Activated T-helper 2 cell treated with anti-CD3 and anti-CD28 coated beads, Interferon-gamma antibody, Interleukin-2, Interleukin-4, amounts not matched to agents 10 μg/mL and 5 μg/mL and 100 μg/mL, durations not matched to agents 14 hours and 24 hours and 36 hours (primary cell): ENCODE measurements at regions not wholly inside any gene's neighbourhood (a gene's known extent, or its start where the extent isn't known, plus 50 kb on each side); places are given as distances from the start of the nearest gene placed in this dataset.

Source experiments
- DNase-seq: peaks from one replicate; pipeline ENCODE4 v3.0.0; 2021; ENCODE audit warnings: low spot score
- H3K27ac Mint-ChIP-seq: one replicate; pipeline ENCODE4 v1.8.0; 2021; ENCODE audit warnings: mixed read lengths
- H3K27me3 Mint-ChIP-seq: one replicate; pipeline ENCODE4 v1.8.0; 2021; ENCODE audit warnings: low read depth, mixed read lengths
- H3K36me3 Mint-ChIP-seq: one replicate; pipeline ENCODE4 v1.8.0; 2021; ENCODE audit warnings: low read depth, mixed read lengths
- H3K4me1 Mint-ChIP-seq: one replicate; pipeline ENCODE4 v1.8.0; 2021; ENCODE audit warnings: low read depth, mixed read lengths
- H3K4me3 Mint-ChIP-seq: one replicate; pipeline ENCODE4 v1.8.0; 2021; ENCODE audit warnings: low read depth, mild to moderate bottlenecking, moderate library complexity, mixed read lengths
- H3K9me3 Mint-ChIP-seq: one replicate; pipeline ENCODE4 v1.8.0; 2021; ENCODE audit warnings: mixed read lengths
- intact Hi-C: fragments of 100-400 bp; cut with micrococcal nuclease; formaldehyde crosslinking; loops from one replicate; pipeline ENCODE4 v1.15.1; 2023

- no peaks in the 10 kb centered on the region for H3K9me3 Mint-ChIP-seq
- H3K27me3 Mint-ChIP-seq: no peaks in the 10 kb centered on the region
- no peak overlapping the region for H3K27ac Mint-ChIP-seq
- H3K36me3 Mint-ChIP-seq: no peaks in the 10 kb centered on the region
- H3K4me1 Mint-ChIP-seq: no peaks in the 10 kb centered on the region
- no peak overlapping the region for H3K4me3 Mint-ChIP-seq
- intact Hi-C loops: no loop called here
- no peak for DNase-seq
Observed at GRCh38 chr10:44066527-44067255, 318.2 kb downstream of the CXCL12 start.

DNA sequence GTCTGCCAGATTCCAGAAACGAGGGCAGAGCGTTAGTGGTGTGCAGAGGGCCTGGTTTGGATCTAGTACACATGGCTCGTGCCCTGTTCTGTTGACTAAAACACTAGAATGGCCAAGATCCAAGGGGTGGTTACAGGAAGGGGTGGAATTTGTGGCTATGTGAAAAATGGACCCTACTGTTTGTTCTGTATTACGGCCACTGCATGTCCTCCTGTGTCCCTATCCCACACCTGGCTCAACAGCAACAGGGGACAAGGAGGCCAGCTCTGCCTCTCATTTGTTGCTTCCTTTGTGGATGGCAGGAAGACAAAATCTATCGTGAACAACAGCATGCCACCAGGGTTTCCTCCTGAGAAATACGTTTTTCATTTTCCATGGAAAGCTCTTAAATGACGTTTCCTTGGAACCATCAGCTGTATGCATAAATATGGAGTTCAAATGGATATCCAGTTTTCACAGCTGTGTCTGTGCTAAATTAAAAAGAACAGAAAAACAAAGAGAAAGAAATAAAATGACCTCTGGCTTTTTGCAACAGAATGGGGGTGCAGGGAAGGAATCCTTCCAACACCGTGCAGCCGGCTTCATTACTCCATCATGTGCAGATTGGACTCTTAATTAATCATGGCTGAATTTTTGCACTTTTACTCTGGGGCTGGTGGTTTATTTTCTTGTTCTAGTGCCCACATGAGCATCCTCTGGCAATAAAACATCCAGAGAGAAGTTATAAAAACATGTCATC is 318.9 kb downstream of the CXCL12 start:
- DNase-seq: no peak
- Mint-ChIP-seq H3K27ac (no peak overlapping the region), H3K4me1 (no peaks in the 10 kb centered on the region), H3K36me3 (no peaks in the 10 kb centered on the region), H3K9me3 (no peaks in the 10 kb centered on the region), H3K27me3 (no peaks in the 10 kb centered on the region), H3K4me3 (no peak overlapping the region)
- intact Hi-C loops: no loop called here

GRCh38 chr10:44064987-44065787 is 319.7 kb downstream of the CXCL12 start:
- intact Hi-C loops: no loop called here
- DNase-seq: no peak

GRCh38 chr10:44064317-44064716 is 320.6 kb downstream of the CXCL12 start:
- Mint-ChIP-seq H3K4me3 (no peak overlapping the region), H3K9me3 (no peaks in the 10 kb centered on the region), H3K27ac (no peak overlapping the region), H3K4me1 (no peaks in the 10 kb centered on the region), H3K36me3 (no peaks in the 10 kb centered on the region), H3K27me3 (no peaks in the 10 kb centered on the region)
- intact Hi-C loops: no loop called here
- DNase-seq: no peak

More at GRCh38 chr10:44064987-44065787, 319.7 kb downstream of the CXCL12 start:
- Mint-ChIP-seq H3K36me3 (no peaks in the 10 kb centered on the region), H3K9me3 (no peaks in the 10 kb centered on the region), H3K4me1 (no peaks in the 10 kb centered on the region), H3K4me3 (no peak overlapping the region), H3K27me3 (no peaks in the 10 kb centered on the region), H3K27ac (no peak overlapping the region)

DNA sequence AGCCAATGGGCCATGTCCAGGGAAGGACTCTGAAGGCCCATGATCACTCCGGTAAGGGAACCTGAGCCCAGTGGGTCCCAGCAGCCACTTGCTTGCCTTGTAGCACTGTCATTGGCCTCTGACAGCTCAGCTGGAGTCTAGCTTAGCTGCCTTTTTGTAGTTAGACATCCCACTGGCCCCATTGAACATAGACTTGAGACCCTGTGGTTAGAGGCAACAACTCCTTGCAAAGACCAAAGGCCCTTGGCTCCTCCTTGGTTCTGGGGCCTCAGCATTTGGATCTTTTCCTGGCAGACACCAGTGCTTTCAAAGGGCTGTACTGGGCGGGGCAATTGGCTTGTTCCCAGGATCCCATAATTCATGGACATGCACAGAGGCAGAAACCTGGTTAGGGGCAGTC is 321.2 kb downstream of the CXCL12 start:
- Mint-ChIP-seq H3K4me1 (no peaks in the 10 kb centered on the region), H3K4me3 (no peak overlapping the region), H3K27ac (no peak overlapping the region), H3K36me3 (no peaks in the 10 kb centered on the region), H3K9me3 (no peaks in the 10 kb centered on the region), H3K27me3 (no peaks in the 10 kb centered on the region)
- no peak for DNase-seq
- intact Hi-C loops: no loop called here

DNA sequence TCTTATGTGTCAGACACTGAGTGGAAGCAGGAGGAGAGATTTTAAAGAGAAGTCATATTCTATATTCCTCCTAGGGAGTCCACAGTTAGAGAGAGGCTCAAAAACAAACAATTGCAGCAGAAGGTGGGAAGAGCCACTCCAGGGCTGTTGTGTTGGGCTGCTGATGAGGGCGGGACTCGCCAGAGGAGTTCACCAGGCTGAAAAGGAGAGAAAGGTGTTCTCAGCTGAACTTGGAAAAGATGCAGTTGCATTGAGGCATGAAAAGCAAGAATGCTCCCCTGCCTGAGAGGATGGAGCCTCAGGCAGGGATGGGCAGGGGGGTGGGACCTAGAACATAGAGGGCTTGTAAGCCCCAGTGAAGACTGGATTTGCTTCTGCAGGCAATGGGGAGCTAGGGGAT is 324.2 kb downstream of the CXCL12 start:
- Mint-ChIP-seq H3K36me3 (no peaks in the 10 kb centered on the region), H3K4me3 (no peak overlapping the region), H3K27ac (no peak overlapping the region), H3K27me3 (no peaks in the 10 kb centered on the region), H3K4me1 (no peaks in the 10 kb centered on the region), H3K9me3 (no peaks in the 10 kb centered on the region)
- intact Hi-C loops: no loop called here
- no peak for DNase-seq

- Mint-ChIP-seq H3K36me3 (no peaks in the 10 kb centered on the region), H3K27ac (no peak overlapping the region), H3K4me1 (no peaks in the 10 kb centered on the region), H3K27me3 (no peaks in the 10 kb centered on the region), H3K4me3 (no peak overlapping the region), H3K9me3 (no peaks in the 10 kb centered on the region)
- no peak for DNase-seq
- intact Hi-C loops: no loop called here
Observed at GRCh38 chr10:44060221-44060620, 324.7 kb downstream of the CXCL12 start.

GRCh38 chr10:44058259-44058658 is 326.6 kb downstream of the CXCL12 start:
- no peaks in the 10 kb centered on the region for H3K27me3 Mint-ChIP-seq
- H3K4me3 Mint-ChIP-seq: no peak overlapping the region
- no peaks in the 10 kb centered on the region for H3K4me1 Mint-ChIP-seq
- intact Hi-C loops: no loop called here
- DNase-seq: no peak
- no peak overlapping the region for H3K27ac Mint-ChIP-seq
- no peaks in the 10 kb centered on the region for H3K36me3 Mint-ChIP-seq
- no peaks in the 10 kb centered on the region for H3K9me3 Mint-ChIP-seq

- no peaks in the 10 kb centered on the region for H3K9me3 Mint-ChIP-seq
- no peaks in the 10 kb centered on the region for H3K27me3 Mint-ChIP-seq
- no peaks in the 10 kb centered on the region for H3K36me3 Mint-ChIP-seq
- DNase-seq: no peak
- no peak overlapping the region for H3K27ac Mint-ChIP-seq
- no peaks in the 10 kb centered on the region for H3K4me1 Mint-ChIP-seq
- no peak overlapping the region for H3K4me3 Mint-ChIP-seq
- intact Hi-C loops: no loop called here
Observed at GRCh38 chr10:44056967-44057805, 327.7 kb downstream of the CXCL12 start.

- no peaks in the 10 kb centered on the region for H3K4me1 Mint-ChIP-seq
- no peaks in the 10 kb centered on the region for H3K9me3 Mint-ChIP-seq
- no peak overlapping the region for H3K4me3 Mint-ChIP-seq
- H3K36me3 Mint-ChIP-seq: no peaks in the 10 kb centered on the region
- intact Hi-C loops: no loop called here
- no peak overlapping the region for H3K27ac Mint-ChIP-seq
- no peak for DNase-seq
- H3K27me3 Mint-ChIP-seq: no peaks in the 10 kb centered on the region
Observed at GRCh38 chr10:44056206-44056605, 328.7 kb downstream of the CXCL12 start.

GRCh38 chr10:44054046-44054445 is 330.9 kb downstream of the CXCL12 start:
- H3K4me1 Mint-ChIP-seq: no peaks in the 10 kb centered on the region
- intact Hi-C loops: no loop called here
- no peak for DNase-seq
- no peak overlapping the region for H3K4me3 Mint-ChIP-seq
- H3K9me3 Mint-ChIP-seq: no peaks in the 10 kb centered on the region
- H3K27me3 Mint-ChIP-seq: no peaks in the 10 kb centered on the region
- no peak overlapping the region for H3K27ac Mint-ChIP-seq
- H3K36me3 Mint-ChIP-seq: no peaks in the 10 kb centered on the region

GRCh38 chr10:44053391-44053790 is 331.5 kb downstream of the CXCL12 start:
- Mint-ChIP-seq H3K27ac (no peak overlapping the region), H3K9me3 (no peaks in the 10 kb centered on the region), H3K4me1 (no peaks in the 10 kb centered on the region), H3K27me3 (no peaks in the 10 kb centered on the region), H3K4me3 (no peak overlapping the region), H3K36me3 (no peaks in the 10 kb centered on the region)
- no peak for DNase-seq
- intact Hi-C loops: no loop called here
